Endothelial cell of umbilical vein (primary cell): ENCODE measurements at regions not wholly inside any gene's neighbourhood (a gene's known extent, or its start where the extent isn't known, plus 50 kb on each side); places are given as distances from the start of the nearest gene placed in this dataset.

Experiments
- BruUV-seq: library from RNA; stranded (reverse); fragments of 400-500 nt; replicated peaks from 2 replicates; lab custom pipeline; 2021; lab: Mats Ljungman, UMichigan
- CTCF ChIA-PET: fragments of 300-600, 350-600 bp; sonication (Branson Sonifier 250); formaldehyde crosslinking; loops from one replicate; lab custom pipeline; 2021; ENCODE audit warnings: antibody characterized with exemption, inconsistent platforms; lab: Charles Lee
- POLR2A ChIA-PET: fragments of 300-600, 350-600 bp; sonication (Branson Sonifier 250); formaldehyde crosslinking; loops from one replicate; lab custom pipeline; 2021; ENCODE audit warnings: antibody characterized with exemption, inconsistent platforms; lab: Charles Lee
- DNase-seq: peaks from one replicate; pipeline ENCODE4 v3.0.0-alpha.2; 2011; ENCODE audit warnings: low read depth, low spot score
- FAIRE-seq: peaks from 2 replicates; lab custom pipeline; 2011; peaks lifted over from hg19 to GRCh38; lab: Jason Lieb, UNC
- H2AFZ ChIP-seq: 2 replicates; pipeline ENCODE4 v1.6.0; 2012; ENCODE audit warnings: low read depth, low read length, control low read depth, inconsistent platforms
- H3K27ac ChIP-seq: 2 replicates; pipeline ENCODE4 v1.5.1; 2011; ENCODE audit warnings: low read depth, mild to moderate bottlenecking, control low read depth, low read length, moderate library complexity; ENCODE audit not compliant: insufficient read depth
- H3K27me3 ChIP-seq, 2 experiments: 2 replicates each; pipeline versions ENCODE4 v1.6.0 to v1.6.1; 2011; ENCODE audit warnings: low read length in 2 of 2, mixed read lengths in 1 of 2; ENCODE audit not compliant: control insufficient read depth in 2 of 2, insufficient read depth in 2 of 2
- H3K36me3 ChIP-seq, 2 experiments: 2 replicates in 1 of 2; 3 replicates in 1 of 2; pipeline ENCODE4 v1.5.1; 2011; ENCODE audit warnings: low read length in 2 of 2, mild to moderate bottlenecking in 1 of 2, moderate library complexity in 1 of 2; ENCODE audit not compliant: control insufficient read depth in 2 of 2, insufficient read depth in 2 of 2; ENCODE audit errors: extremely low read depth in 1 of 2
- H3K4me1 ChIP-seq: 3 replicates; pipeline ENCODE4 v1.5.1; 2011; ENCODE audit warnings: mild to moderate bottlenecking, low read length; ENCODE audit not compliant: control insufficient read depth, insufficient read depth; ENCODE audit errors: extremely low read depth
- H3K4me2 ChIP-seq: 2 replicates; pipeline ENCODE4 v1.6.1; 2011; ENCODE audit warnings: low read length, control low read depth, mixed read lengths; ENCODE audit not compliant: insufficient read depth
- H3K4me3 ChIP-seq, 3 experiments: fragments of 200-600 bp in 1 of 3; sonication (generic), shearing (Covaris generic) in 1 of 3; replicated peaks in 1 of 3; 2 replicates each; pipeline ENCODE4 v1.5.1; 2011 to 2016; ENCODE audit warnings: control low read depth in 3 of 3, low read length in 3 of 3, mild to moderate bottlenecking in 2 of 3, inconsistent platforms in 1 of 3, low read depth in 1 of 3, moderate library complexity in 1 of 3; ENCODE audit not compliant: insufficient read depth in 1 of 3
- H3K79me2 ChIP-seq: 2 replicates; pipeline ENCODE4 v1.6.0; 2012; ENCODE audit warnings: low read length, inconsistent platforms; ENCODE audit not compliant: control insufficient read depth, insufficient read depth
- H3K9ac ChIP-seq: replicated peaks from 2 replicates; pipeline ENCODE3; 2011; ENCODE audit warnings: low read length, control low read depth; ENCODE audit not compliant: insufficient read depth; ENCODE audit errors: extremely low read depth
- H3K9me1 ChIP-seq: replicated peaks from 3 replicates; pipeline ENCODE4 v1.6.0; 2011; ENCODE audit warnings: mild to moderate bottlenecking, low read length; ENCODE audit not compliant: control insufficient read depth, insufficient read depth; ENCODE audit errors: extremely low read depth
- H3K9me3 ChIP-seq: replicated peaks from 2 replicates; pipeline ENCODE4 v1.5.1; 2012; ENCODE audit warnings: low read length, inconsistent platforms; ENCODE audit not compliant: control insufficient read depth, insufficient read depth
- H4K20me1 ChIP-seq: replicated peaks from 2 replicates; pipeline ENCODE3; 2011; ENCODE audit warnings: mild to moderate bottlenecking, low read length; ENCODE audit not compliant: control insufficient read depth, insufficient read depth; ENCODE audit errors: extremely low read depth
- EZH2 ChIP-seq: IDR thresholded peaks from 2 replicates; pipeline ENCODE4 v1.6.1; 2012; ENCODE audit warnings: borderline replicate concordance, low read depth, mild to moderate bottlenecking, moderate library complexity, low read length, inconsistent platforms; ENCODE audit not compliant: severe bottlenecking
- FOS ChIP-seq: IDR thresholded peaks from 2 replicates; pipeline ENCODE4 v1.6.1; 2011; ENCODE audit warnings: mild to moderate bottlenecking, low read length, moderate library complexity, borderline replicate concordance; ENCODE audit not compliant: insufficient read depth
- GATA2 ChIP-seq: IDR thresholded peaks from 2 replicates; pipeline ENCODE4 v1.7.0; 2011; ENCODE audit warnings: low read depth, mild to moderate bottlenecking, moderate library complexity, mixed read lengths, low read length; ENCODE audit not compliant: insufficient read length, insufficient read depth
- JUN ChIP-seq: IDR thresholded peaks from 2 replicates; pipeline ENCODE4 v1.6.1; 2011; ENCODE audit warnings: borderline replicate concordance, low read depth; ENCODE audit not compliant: insufficient read length, insufficient read depth
- MYC ChIP-seq: IDR thresholded peaks from one replicate; pipeline ENCODE4 v1.6.1; 2011; ENCODE audit warnings: mild to moderate bottlenecking, low read depth, low read length
- POLR2A ChIP-seq: IDR thresholded peaks from 2 replicates; pipeline ENCODE4 v1.6.1; 2012; ENCODE audit warnings: low read depth, mild to moderate bottlenecking, control low read depth, low read length
- POLR2AphosphoS5 ChIP-seq: IDR thresholded peaks from 2 replicates; pipeline ENCODE4 v1.6.1; 2012; ENCODE audit warnings: low read depth, mild to moderate bottlenecking, control low read depth, low read length, moderate library complexity; ENCODE audit not compliant: insufficient read depth
- dilution Hi-C: fragments of 300-500 bp; cut with MboI; formaldehyde crosslinking; loops from one replicate; pipeline ENCODE4 v1.15.0; 2019; ENCODE audit warnings: low sequenced_read_pairs; ENCODE audit not compliant: extremely low pct_ligation_motif_present
- intact Hi-C: fragments of 100-400 bp; cut with micrococcal nuclease; formaldehyde crosslinking; loops from one replicate; pipeline ENCODE4 v1.10.0; 2022
- TF ChIP-seq, protein P1 (sequence below), 2 donors: IDR thresholded peaks; 1 replicate in 1 of 2; 2 replicates in 1 of 2; pipeline ENCODE4 v1.5.1; 2011; ENCODE audit warnings: low read length in 2 of 2, mild to moderate bottlenecking in 2 of 2, moderate library complexity in 2 of 2, control low read depth in 1 of 2, inconsistent platforms in 1 of 2, low read depth in 1 of 2; ENCODE audit not compliant: insufficient read depth in 1 of 2; ENCODE audit errors: extremely low read depth in 1 of 2
- TF ChIP-seq, protein P2 (sequence below): IDR thresholded peaks from 2 replicates; pipeline ENCODE4 v1.6.1; 2011; ENCODE audit not compliant: insufficient read depth, insufficient read length

DNA sequence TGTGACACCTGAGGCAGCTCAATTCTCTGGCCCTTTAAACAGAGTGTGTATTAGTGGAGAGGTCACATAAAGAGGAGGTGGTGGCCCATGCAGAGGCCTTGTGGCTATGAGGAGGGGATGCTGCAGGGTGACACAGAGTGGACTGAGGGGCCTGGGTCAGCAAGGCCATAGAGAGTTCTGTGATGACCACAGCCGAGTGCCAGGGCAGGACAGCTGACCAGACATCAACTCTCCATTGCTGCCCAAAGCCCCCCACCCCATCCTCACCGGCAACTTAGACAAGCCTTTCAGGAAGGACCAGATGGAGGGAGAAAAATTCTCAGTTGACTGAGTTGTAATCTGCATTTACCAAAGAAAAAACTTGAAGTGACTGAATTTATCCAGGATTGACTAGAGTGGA lies 378.1 kb downstream of the RPS24 start:
- H4K20me1 ChIP-seq = no peaks in the 10 kb centered on the region
- H3K4me2 ChIP-seq = no peak overlapping the region
- no peak for FAIRE-seq
- H2AFZ ChIP-seq = no peak overlapping the region
- H3K9me1 ChIP-seq = no peaks in the 10 kb centered on the region
- ChIA-PET CTCF (no interaction called here), POLR2A (no interaction called here)
- H3K27me3 ChIP-seq = no peaks in the 10 kb centered on the region
- no peaks in the 10 kb centered on the region for H3K36me3 ChIP-seq
- no peak overlapping the region for H3K27ac ChIP-seq
- no TSS peak for BruUV-seq
- H3K4me1 ChIP-seq = peaks cover 7% of the 10 kb centered on the region
- H3K4me3 ChIP-seq = no peak overlapping the region
- TF ChIP-seq, protein P1, sequence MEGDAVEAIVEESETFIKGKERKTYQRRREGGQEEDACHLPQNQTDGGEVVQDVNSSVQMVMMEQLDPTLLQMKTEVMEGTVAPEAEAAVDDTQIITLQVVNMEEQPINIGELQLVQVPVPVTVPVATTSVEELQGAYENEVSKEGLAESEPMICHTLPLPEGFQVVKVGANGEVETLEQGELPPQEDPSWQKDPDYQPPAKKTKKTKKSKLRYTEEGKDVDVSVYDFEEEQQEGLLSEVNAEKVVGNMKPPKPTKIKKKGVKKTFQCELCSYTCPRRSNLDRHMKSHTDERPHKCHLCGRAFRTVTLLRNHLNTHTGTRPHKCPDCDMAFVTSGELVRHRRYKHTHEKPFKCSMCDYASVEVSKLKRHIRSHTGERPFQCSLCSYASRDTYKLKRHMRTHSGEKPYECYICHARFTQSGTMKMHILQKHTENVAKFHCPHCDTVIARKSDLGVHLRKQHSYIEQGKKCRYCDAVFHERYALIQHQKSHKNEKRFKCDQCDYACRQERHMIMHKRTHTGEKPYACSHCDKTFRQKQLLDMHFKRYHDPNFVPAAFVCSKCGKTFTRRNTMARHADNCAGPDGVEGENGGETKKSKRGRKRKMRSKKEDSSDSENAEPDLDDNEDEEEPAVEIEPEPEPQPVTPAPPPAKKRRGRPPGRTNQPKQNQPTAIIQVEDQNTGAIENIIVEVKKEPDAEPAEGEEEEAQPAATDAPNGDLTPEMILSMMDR (IDR thresholded peaks at IDR 0.05; ENCODE audit: extremely low read depth in 1 of 2, insufficient read depth in 1 of 2, low read depth in 1 of 2, low read length in 2 of 2) = no peak
- TF ChIP-seq EZH2 (no peak), POLR2A (no peak), GATA2 (no peak), JUN (no peak), POLR2AphosphoS5 (no peak), FOS (no peak), MYC (no peak)
- TF ChIP-seq, protein P2, sequence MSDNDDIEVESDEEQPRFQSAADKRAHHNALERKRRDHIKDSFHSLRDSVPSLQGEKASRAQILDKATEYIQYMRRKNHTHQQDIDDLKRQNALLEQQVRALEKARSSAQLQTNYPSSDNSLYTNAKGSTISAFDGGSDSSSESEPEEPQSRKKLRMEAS = no peak
- no peaks in the 10 kb centered on the region for H3K79me2 ChIP-seq
- H3K9ac ChIP-seq = no peak overlapping the region
- no peak for DNase-seq
- dilution Hi-C loops (no loop called here), intact Hi-C loops (no loop called here)
- no peaks in the 10 kb centered on the region for H3K9me3 ChIP-seq
